Keratinocyte (primary cell): ENCODE measurements at regions not wholly inside any gene's neighbourhood (a gene's known extent, or its start where the extent isn't known, plus 50 kb on each side); places are given as distances from the start of the nearest gene placed in this dataset.

ENCODE experiments used
- DNase-seq: peaks from one replicate; pipeline ENCODE4 v3.0.0-alpha.2; 2011; ENCODE audit warnings: low read depth, missing footprints, low spot score
- FAIRE-seq: peaks from 2 replicates; lab custom pipeline; 2011; peaks lifted over from hg19 to GRCh38; lab: Jason Lieb, UNC
- H2AFZ ChIP-seq: 2 replicates; pipeline ENCODE4 v1.6.0; 2012; ENCODE audit warnings: low read length, control low read depth, inconsistent platforms; ENCODE audit not compliant: control insufficient read depth
- H3K27ac ChIP-seq: 2 replicates; pipeline ENCODE4 v1.5.1; 2011; ENCODE audit warnings: low read length; ENCODE audit not compliant: control insufficient read depth, insufficient read depth
- H3K27me3 ChIP-seq: 3 replicates; pipeline ENCODE4 v1.6.0; 2011; ENCODE audit warnings: low read length; ENCODE audit not compliant: control insufficient read depth, insufficient read depth; ENCODE audit errors: extremely low read depth
- H3K36me3 ChIP-seq, 2 experiments: 2 replicates in 1 of 2; 3 replicates in 1 of 2; pipeline ENCODE4 v1.5.1; 2011; ENCODE audit warnings: low read length in 2 of 2, mild to moderate bottlenecking in 1 of 2; ENCODE audit not compliant: control insufficient read depth in 2 of 2, insufficient read depth in 2 of 2; ENCODE audit errors: extremely low read depth in 1 of 2
- H3K4me1 ChIP-seq: 3 replicates; pipeline ENCODE4 v1.5.1; 2011; ENCODE audit warnings: low read length; ENCODE audit not compliant: control insufficient read depth, insufficient read depth; ENCODE audit errors: extremely low read depth
- H3K4me2 ChIP-seq: 3 replicates; pipeline ENCODE4 v1.6.0; 2011; ENCODE audit warnings: low read depth, low read length; ENCODE audit not compliant: control insufficient read depth, insufficient read depth; ENCODE audit errors: extremely low read depth
- H3K4me3 ChIP-seq, 3 experiments: fragments of 200-600 bp in 1 of 3; sonication (generic) in 1 of 3; 2 replicates in 2 of 3; 3 replicates in 1 of 3; pipeline ENCODE4 v1.5.1; 2011 to 2016; ENCODE audit warnings: low read length in 3 of 3, mild to moderate bottlenecking in 3 of 3, control low read depth in 2 of 3, inconsistent platforms in 1 of 3, low read depth in 1 of 3, mixed read lengths in 1 of 3, mixed run types in 1 of 3, moderate library complexity in 1 of 3; ENCODE audit not compliant: control insufficient read depth in 2 of 3, insufficient read depth in 2 of 3; ENCODE audit errors: extremely low read depth in 1 of 3
- H3K79me2 ChIP-seq: 2 replicates; pipeline ENCODE4 v1.6.0; 2012; ENCODE audit warnings: low read length; ENCODE audit not compliant: control insufficient read depth, insufficient read depth
- H3K9ac ChIP-seq: 3 replicates; pipeline ENCODE4 v1.6.0; 2011; ENCODE audit warnings: low read length; ENCODE audit not compliant: control insufficient read depth, insufficient read depth; ENCODE audit errors: extremely low read depth
- H3K9me1 ChIP-seq: 3 replicates; pipeline ENCODE4 v1.6.0; 2011; ENCODE audit warnings: low read length; ENCODE audit not compliant: control insufficient read depth, insufficient read depth; ENCODE audit errors: extremely low read depth
- H3K9me3 ChIP-seq: 2 replicates; pipeline ENCODE4 v1.5.1; 2012; ENCODE audit warnings: low read depth, low read length; ENCODE audit not compliant: control insufficient read depth
- H4K20me1 ChIP-seq: 3 replicates; pipeline ENCODE4 v1.6.0; 2011; ENCODE audit warnings: low read length; ENCODE audit not compliant: control insufficient read depth, insufficient read depth; ENCODE audit errors: extremely low read depth
- CTCF ChIP-seq, 3 experiments: IDR thresholded peaks in 1 of 3; conservative IDR thresholded peaks in 1 of 3; optimal IDR thresholded peaks in 1 of 3; 2 replicates in 2 of 3; 3 replicates in 1 of 3; pipeline versions ENCODE3 to v1.5.1; 2011; ENCODE audit warnings: low read length in 3 of 3, mild to moderate bottlenecking in 3 of 3, moderate library complexity in 2 of 3, control low read depth in 1 of 3, inconsistent platforms in 1 of 3; ENCODE audit not compliant: insufficient read depth in 2 of 3; ENCODE audit errors: extremely low read depth in 1 of 3
- EZH2 ChIP-seq: IDR thresholded peaks from one replicate; pipeline ENCODE4 v1.6.1; 2012; ENCODE audit warnings: inconsistent platforms, mild to moderate bottlenecking, low read length, moderate library complexity
- dilution Hi-C: fragments of 300-500 bp; cut with MboI; formaldehyde crosslinking; loops from one replicate; pipeline ENCODE4 v1.7.0; 2020; ENCODE audit warnings: low sequenced_read_pairs; ENCODE audit not compliant: extremely low pct_ligation_motif_present

GRCh38 chr2:21683838-21684237, 560.1 kb downstream of the TDRD15 start:
- FAIRE-seq (no peak), DNase-seq (no peak)
- H3K4me3 ChIP-seq = no peak overlapping the region
- no peaks in the 10 kb centered on the region for H3K79me2 ChIP-seq
- H3K9me1 ChIP-seq = no peaks in the 10 kb centered on the region
- no peaks in the 10 kb centered on the region for H3K27me3 ChIP-seq
- no peak overlapping the region for H2AFZ ChIP-seq
- no peaks in the 10 kb centered on the region for H3K36me3 ChIP-seq
- no peak overlapping the region for H3K27ac ChIP-seq
- H4K20me1 ChIP-seq = no peaks in the 10 kb centered on the region
- dilution Hi-C loops = no loop called here
- H3K9me3 ChIP-seq = no peaks in the 10 kb centered on the region
- H3K4me1 ChIP-seq = no peaks in the 10 kb centered on the region
- TF ChIP-seq EZH2 (no peak), CTCF (optimal IDR thresholded peaks at IDR 0.05 in 1 of 3, IDR thresholded peaks at IDR 0.05 in 1 of 3, conservative IDR thresholded peaks at IDR 0.05 in 1 of 3; ENCODE audit: extremely low read depth in 1 of 3, insufficient read depth in 2 of 3, low read length in 3 of 3) (no peak)
- no peak overlapping the region for H3K4me2 ChIP-seq
- no peak overlapping the region for H3K9ac ChIP-seq

- no peak overlapping the region for H3K27ac ChIP-seq
- H3K36me3 ChIP-seq = no peaks in the 10 kb centered on the region
- no peak overlapping the region for H3K4me3 ChIP-seq
- TF ChIP-seq EZH2 = no peak
- no peak for TF ChIP-seq CTCF (optimal IDR thresholded peaks at IDR 0.05 in 1 of 3, IDR thresholded peaks at IDR 0.05 in 1 of 3, conservative IDR thresholded peaks at IDR 0.05 in 1 of 3; ENCODE audit: extremely low read depth in 1 of 3, insufficient read depth in 2 of 3, low read length in 3 of 3)
- H3K27me3 ChIP-seq = no peaks in the 10 kb centered on the region
- H3K9me1 ChIP-seq = no peaks in the 10 kb centered on the region
- FAIRE-seq (no peak), DNase-seq (no peak)
- no peak overlapping the region for H2AFZ ChIP-seq
- no peak overlapping the region for H3K9ac ChIP-seq
- no peaks in the 10 kb centered on the region for H4K20me1 ChIP-seq
- no peak overlapping the region for H3K4me2 ChIP-seq
- dilution Hi-C loops = no loop called here
- H3K9me3 ChIP-seq = no peaks in the 10 kb centered on the region
- no peaks in the 10 kb centered on the region for H3K79me2 ChIP-seq
- no peaks in the 10 kb centered on the region for H3K4me1 ChIP-seq
Measured at GRCh38 chr2:21687589-21687988, 563.8 kb downstream of the TDRD15 start.
